ENCODE measurements at regions not wholly inside any gene's neighbourhood (a gene's known extent, or its start where the extent isn't known, plus 50 kb on each side); places are given as distances from the start of the nearest gene placed in this dataset.

- no peak for TF ChIP-seq CTCF (IDR thresholded peaks at IDR 0.05; ENCODE audit: insufficient read depth, missing control alignments)
- no peak for DNase-seq (ENCODE audit: insufficient read length, low spot score)
- FAIRE-seq = no peak
Measured at GRCh38 chr5:88404405-88404804, 135.8 kb upstream of the TMEM161B start.

GRCh38 chr5:88401686-88402085 lies 133.0 kb upstream of the TMEM161B start:
- no peak for FAIRE-seq
- DNase-seq (ENCODE audit: insufficient read length, low spot score) = no peak
- no peak for TF ChIP-seq CTCF (IDR thresholded peaks at IDR 0.05; ENCODE audit: insufficient read depth, missing control alignments)

GRCh38 chr5:88401228-88401627 lies 132.6 kb upstream of the TMEM161B start:
- FAIRE-seq (no peak), DNase-seq (ENCODE audit: insufficient read length, low spot score) (no peak)
- no peak for TF ChIP-seq CTCF (IDR thresholded peaks at IDR 0.05; ENCODE audit: insufficient read depth, missing control alignments)

- DNase-seq (ENCODE audit: insufficient read length, low spot score) (no peak), FAIRE-seq (no peak)
- no peak for TF ChIP-seq CTCF (IDR thresholded peaks at IDR 0.05; ENCODE audit: insufficient read depth, missing control alignments)
Measured at GRCh38 chr5:88399561-88399960, 130.9 kb upstream of the TMEM161B start.

GRCh38 chr5:88398316-88398715 lies 129.7 kb upstream of the TMEM161B start:
- TF ChIP-seq CTCF (IDR thresholded peaks at IDR 0.05; ENCODE audit: insufficient read depth, missing control alignments) = no peak
- FAIRE-seq (no peak), DNase-seq (ENCODE audit: insufficient read length, low spot score) (no peak)

- no peak for TF ChIP-seq CTCF (IDR thresholded peaks at IDR 0.05; ENCODE audit: insufficient read depth, missing control alignments)
- no peak for FAIRE-seq
- DNase-seq (ENCODE audit: insufficient read length, low spot score) = no peak
Measured at GRCh38 chr5:88396751-88397281, 128.2 kb upstream of the TMEM161B start.

- DNase-seq (ENCODE audit: insufficient read length, low spot score) = no peak
- TF ChIP-seq CTCF (IDR thresholded peaks at IDR 0.05; ENCODE audit: insufficient read depth, missing control alignments) = no peak
- FAIRE-seq = no peak
Measured at GRCh38 chr5:88396000-88396535, 127.4 kb upstream of the TMEM161B start.
